Tibial nerve (tissue), 4 donors: ENCODE measurements at regions not wholly inside any gene's neighbourhood (a gene's known extent, or its start where the extent isn't known, plus 50 kb on each side); places are given as distances from the start of the nearest gene placed in this dataset.

Experiments used
- CTCF ChIP-seq, 5 experiments: fragments of 200-600 bp in 3 of 5; fragments of 450-650 bp in 2 of 5; sonication (generic) in 3 of 5; IDR thresholded peaks; one replicate each; pipeline ENCODE4 v1.5.1; 2016 to 2019; ENCODE audit warnings: antibody characterized with exemption in 5 of 5, mild to moderate bottlenecking in 3 of 5, moderate library complexity in 2 of 5
- EP300 ChIP-seq, 2 donors: sonication (generic); formaldehyde crosslinking; IDR thresholded peaks; one replicate each; pipeline ENCODE4 v1.6.1; 2017; ENCODE audit warnings: antibody characterized with exemption in 2 of 2, mild to moderate bottlenecking in 1 of 2
- POLR2A ChIP-seq, 2 donors: fragments of 450-650 bp; IDR thresholded peaks; one replicate each; pipeline ENCODE4 v1.6.1; 2017; ENCODE audit warnings: antibody characterized with exemption in 2 of 2, mild to moderate bottlenecking in 2 of 2, moderate library complexity in 2 of 2

- TF ChIP-seq CTCF (IDR thresholded peaks at IDR 0.05) (no peak), POLR2A (IDR thresholded peaks at IDR 0.05) (no peak), EP300 (IDR thresholded peaks at IDR 0.05) (no peak)
Measured at GRCh38 chr4:110778521-110778920, 155.6 kb upstream of the PITX2 start.
